Lower leg skin (tissue), 4 donors: ENCODE measurements at regions not wholly inside any gene's neighbourhood (a gene's known extent, or its start where the extent isn't known, plus 50 kb on each side); places are given as distances from the start of the nearest gene placed in this dataset.
A peak's percentile ranks its signal among the peaks of the same experiment; 100 is the strongest.

Experiments
- DNase-seq, 2 donors: peaks; one replicate each; pipeline ENCODE4 v3.0.0-alpha.2; 2019; ENCODE audit warnings: low spot score in 2 of 2
- H3K4me3 ChIP-seq: fragments of 200-600 bp; sonication (generic); 2 replicates; pipeline ENCODE4 v1.5.1; 2017; ENCODE audit warnings: mild to moderate bottlenecking, low read depth; ENCODE audit not compliant: poor library complexity, severe bottlenecking
- POLR2A ChIP-seq, 2 donors: fragments of 450-650 bp; IDR thresholded peaks; one replicate each; pipeline ENCODE4 v1.6.1; 2016 to 2017; ENCODE audit warnings: antibody characterized with exemption in 2 of 2, mild to moderate bottlenecking in 1 of 2, moderate library complexity in 1 of 2
- WGBS, 2 donors: methylation state at CpG; one replicate each; pipeline ENCODE4 v1.1.5; 2018; 5-methylcytosine and 5-hydroxymethylcytosine counted together
- intact Hi-C: fragments of 100-400 bp; cut with DNase I; formaldehyde crosslinking; loops from one replicate; pipeline ENCODE4 v1.15.0; 2023; ENCODE audit warnings: low total_unique reads
- TF ChIP-seq, protein P1 (sequence below), 3 donors: fragments of 450-650 bp; IDR thresholded peaks; one replicate each; pipeline ENCODE4 v1.5.1; 2016; ENCODE audit warnings: antibody characterized with exemption in 3 of 3, mild to moderate bottlenecking in 3 of 3, moderate library complexity in 2 of 3

DNA sequence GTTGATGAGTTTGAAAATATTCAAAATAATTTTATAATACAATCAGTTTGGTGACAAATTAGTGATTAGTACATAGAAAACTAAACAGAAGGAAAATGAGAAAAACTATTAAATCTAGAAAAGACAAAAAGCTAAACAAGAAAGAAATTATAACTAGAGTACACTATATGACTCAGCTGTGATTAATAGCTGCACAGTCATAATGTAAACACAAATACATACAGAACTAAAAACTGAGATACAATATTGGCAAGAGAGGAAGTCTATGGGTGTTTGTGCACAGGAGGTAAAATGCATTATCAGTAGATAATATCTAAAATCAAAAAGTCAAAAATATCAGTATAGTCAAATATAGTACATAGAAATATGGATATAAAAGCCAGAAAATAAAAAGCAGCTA is 80.7 kb upstream of the PCSK6 start:
- no peak overlapping the region for H3K4me3 ChIP-seq
- intact Hi-C loops, result no loop called here
- no peak for DNase-seq
- TF ChIP-seq, protein P1, sequence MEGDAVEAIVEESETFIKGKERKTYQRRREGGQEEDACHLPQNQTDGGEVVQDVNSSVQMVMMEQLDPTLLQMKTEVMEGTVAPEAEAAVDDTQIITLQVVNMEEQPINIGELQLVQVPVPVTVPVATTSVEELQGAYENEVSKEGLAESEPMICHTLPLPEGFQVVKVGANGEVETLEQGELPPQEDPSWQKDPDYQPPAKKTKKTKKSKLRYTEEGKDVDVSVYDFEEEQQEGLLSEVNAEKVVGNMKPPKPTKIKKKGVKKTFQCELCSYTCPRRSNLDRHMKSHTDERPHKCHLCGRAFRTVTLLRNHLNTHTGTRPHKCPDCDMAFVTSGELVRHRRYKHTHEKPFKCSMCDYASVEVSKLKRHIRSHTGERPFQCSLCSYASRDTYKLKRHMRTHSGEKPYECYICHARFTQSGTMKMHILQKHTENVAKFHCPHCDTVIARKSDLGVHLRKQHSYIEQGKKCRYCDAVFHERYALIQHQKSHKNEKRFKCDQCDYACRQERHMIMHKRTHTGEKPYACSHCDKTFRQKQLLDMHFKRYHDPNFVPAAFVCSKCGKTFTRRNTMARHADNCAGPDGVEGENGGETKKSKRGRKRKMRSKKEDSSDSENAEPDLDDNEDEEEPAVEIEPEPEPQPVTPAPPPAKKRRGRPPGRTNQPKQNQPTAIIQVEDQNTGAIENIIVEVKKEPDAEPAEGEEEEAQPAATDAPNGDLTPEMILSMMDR (IDR thresholded peaks at IDR 0.05), result no peak
- TF ChIP-seq POLR2A (IDR thresholded peaks at IDR 0.05), result no peak

DNA sequence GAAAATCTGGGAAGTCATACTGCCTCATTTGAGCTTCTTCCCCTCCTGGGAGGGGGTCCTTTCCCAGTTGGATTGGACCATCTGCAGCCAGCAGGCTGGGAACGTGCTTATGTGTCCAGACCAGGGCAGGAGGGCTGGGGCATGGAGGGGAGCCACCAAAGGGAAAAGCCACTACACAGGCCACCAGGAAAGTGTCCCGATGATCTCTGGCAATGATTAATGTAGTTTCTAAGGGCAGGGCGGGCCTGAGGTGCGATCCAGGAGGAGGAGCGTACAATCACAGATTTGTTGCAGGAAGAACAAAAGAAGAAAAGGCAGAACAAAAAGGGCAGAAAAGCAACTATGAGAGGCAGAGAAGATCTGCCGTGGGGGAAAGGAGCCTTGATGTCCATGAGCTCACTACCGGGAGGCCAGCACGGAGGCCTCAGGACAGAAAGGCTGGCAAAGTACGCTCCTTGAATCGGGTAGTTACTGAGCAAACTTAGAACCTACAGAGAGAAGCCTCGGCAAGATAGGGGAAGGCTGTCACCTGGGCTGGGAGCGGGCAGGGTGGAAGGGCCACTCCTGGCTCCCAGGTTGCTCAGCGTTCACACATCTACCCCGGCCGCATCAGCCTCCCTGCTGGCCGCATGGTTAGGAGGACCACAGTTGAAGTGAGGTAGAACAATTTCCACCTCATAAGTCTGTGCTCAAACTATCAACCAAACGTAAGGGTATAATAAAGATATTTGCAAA is 79.5 kb upstream of the PCSK6 start:
- peak in 1 of 2 donors; percentile 76 for DNase-seq

DNA sequence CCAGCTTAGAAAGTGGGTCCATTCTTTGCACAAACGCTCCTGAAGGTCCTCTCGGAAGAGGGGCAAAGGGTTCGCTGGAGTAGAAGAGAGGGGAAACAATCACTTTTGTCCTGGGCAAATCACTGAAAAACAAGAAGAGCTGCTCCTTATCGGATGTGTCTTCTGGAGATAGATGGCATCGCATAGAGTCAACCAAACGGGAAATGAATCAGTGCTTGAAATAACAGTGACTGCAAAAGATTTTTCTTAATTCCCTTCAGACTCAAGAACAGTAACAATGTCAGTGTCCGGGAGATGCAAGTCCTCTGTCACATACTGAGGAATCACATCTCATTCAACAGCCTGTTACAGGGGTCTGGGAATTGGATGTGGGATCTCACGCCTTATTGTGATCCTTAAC is 78.8 kb upstream of the PCSK6 start:
- no peak for DNase-seq
- no peak for TF ChIP-seq POLR2A (IDR thresholded peaks at IDR 0.05)
- TF ChIP-seq, protein P1 (IDR thresholded peaks at IDR 0.05), result no peak
- H3K4me3 ChIP-seq, result no peak overlapping the region
- WGBS, 2 donors, result 74 to 84% methylated on average over 8 of the region's 8 CpGs
- intact Hi-C loops, result no loop called here

More for the DNA sequence above, 79.5 kb upstream of the PCSK6 start:
- intact Hi-C loops, result no loop called here
- TF ChIP-seq POLR2A (IDR thresholded peaks at IDR 0.05), result no peak
- TF ChIP-seq, protein P1 (IDR thresholded peaks at IDR 0.05), result no peak
- WGBS, 2 donors, result 86 to 90% methylated on average over 17 of the region's 17 CpGs
- H3K4me3 ChIP-seq, result no peak overlapping the region

DNA sequence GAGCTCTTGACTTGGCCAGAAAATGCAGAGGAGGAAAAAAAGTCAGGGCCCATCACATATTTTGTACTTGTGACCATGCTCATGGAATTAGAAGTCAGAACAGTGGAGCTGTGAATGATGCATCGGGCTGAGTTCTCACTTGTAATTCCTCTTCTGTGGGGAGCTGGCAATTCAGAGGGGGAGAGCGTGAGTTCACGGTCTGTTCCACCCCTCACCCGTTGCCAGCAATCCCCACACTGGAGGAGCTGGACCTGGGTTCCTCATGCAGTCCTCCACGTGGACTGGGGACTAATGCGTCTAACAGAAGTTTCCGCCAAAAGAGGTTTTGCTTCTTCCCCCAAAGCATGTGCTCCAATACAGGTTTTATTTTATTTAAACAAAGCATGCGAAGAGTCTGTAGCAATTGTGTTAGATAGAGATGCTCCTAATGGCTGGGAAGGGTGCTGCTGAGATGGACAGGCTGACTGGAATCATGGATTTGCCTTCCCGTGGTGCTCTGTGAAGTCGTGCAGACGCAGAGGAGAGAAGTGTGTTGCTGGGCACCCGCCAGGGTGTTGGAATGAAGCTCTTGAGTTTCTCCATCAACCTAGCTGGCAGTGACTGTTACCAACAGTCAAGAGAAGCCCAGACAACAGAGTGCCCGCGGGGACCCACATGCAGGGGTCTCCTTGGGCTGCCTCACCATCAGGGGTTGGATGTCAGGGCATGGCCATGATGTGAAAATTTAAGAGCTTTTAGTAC is 77.4 kb upstream of the PCSK6 start:
- no peak overlapping the region for H3K4me3 ChIP-seq
- TF ChIP-seq POLR2A (IDR thresholded peaks at IDR 0.05), result no peak
- TF ChIP-seq, protein P1 (IDR thresholded peaks at IDR 0.05), result no peak
- intact Hi-C loops, result no loop called here
- WGBS, 2 donors, result 79 to 83% methylated on average over 14 of the region's 14 CpGs
- peak in 1 of 2 donors; percentile 48 for DNase-seq

DNA sequence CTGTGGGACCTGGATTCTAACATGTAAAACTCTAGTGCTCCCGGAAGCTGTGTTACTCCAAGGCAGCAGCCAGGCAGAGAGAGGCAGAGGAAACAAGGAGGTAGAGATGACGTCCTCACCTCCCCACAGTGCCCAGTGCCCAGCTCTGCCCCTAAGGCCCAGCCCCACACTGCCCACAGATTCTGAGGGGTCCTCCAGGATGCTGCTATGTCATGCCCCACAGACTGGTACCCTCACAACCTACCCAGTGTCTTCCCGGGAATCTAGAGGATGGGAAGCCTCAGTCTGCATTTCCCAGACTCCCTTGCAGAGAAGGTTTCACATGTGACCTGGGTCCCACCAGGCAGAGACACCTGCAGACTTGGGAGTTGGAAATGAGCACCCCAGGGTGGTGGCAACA is 75.9 kb upstream of the PCSK6 start:
- WGBS, 2 donors, result 92 to 94% methylated on average over 3 of the region's 3 CpGs
- intact Hi-C loops, result no loop called here
- no peak overlapping the region for H3K4me3 ChIP-seq
- no peak for TF ChIP-seq POLR2A (IDR thresholded peaks at IDR 0.05)
- TF ChIP-seq, protein P1 (IDR thresholded peaks at IDR 0.05), result no peak
- peak in 1 of 2 donors; percentile 64 for DNase-seq
